Calu3 (cell line): ENCODE measurements at regions not wholly inside any gene's neighbourhood (a gene's known extent, or its start where the extent isn't known, plus 50 kb on each side); places are given as distances from the start of the nearest gene placed in this dataset.

Experiments used
- BruUV-seq: library from RNA; stranded (reverse); fragments of 400-500 nt; replicated peaks from 2 replicates; lab custom pipeline; 2021; lab: Mats Ljungman, UMichigan
- CTCF ChIA-PET: fragments of 300-600 bp; sonication (Branson Sonifier 250); formaldehyde crosslinking; loops from one replicate; lab custom pipeline; 2022; ENCODE audit warnings: antibody characterized with exemption; lab: Charles Lee
- DNase-seq: peaks from one replicate; pipeline ENCODE4 v3.0.0; 2022
- H3K27ac Mint-ChIP-seq: one replicate; pipeline ENCODE4 v1.8.0; 2022; ENCODE audit warnings: mixed read lengths; ENCODE audit not compliant: unreplicated experiment
- H3K27me3 Mint-ChIP-seq: one replicate; pipeline ENCODE4 v1.8.0; 2022; ENCODE audit warnings: mixed read lengths; ENCODE audit not compliant: unreplicated experiment
- H3K36me3 Mint-ChIP-seq: one replicate; pipeline ENCODE4 v1.8.0; 2022; ENCODE audit warnings: mild to moderate bottlenecking, moderate library complexity, mixed read lengths; ENCODE audit not compliant: insufficient read depth, unreplicated experiment
- H3K4me1 Mint-ChIP-seq: one replicate; pipeline ENCODE4 v1.8.0; 2022; ENCODE audit warnings: mild to moderate bottlenecking, low read depth, mixed read lengths; ENCODE audit not compliant: unreplicated experiment
- H3K4me3 Mint-ChIP-seq: one replicate; pipeline ENCODE4 v1.8.0; 2022; ENCODE audit warnings: mild to moderate bottlenecking, low read depth, moderate library complexity, mixed read lengths; ENCODE audit not compliant: unreplicated experiment
- H3K9me3 Mint-ChIP-seq: one replicate; pipeline ENCODE4 v1.8.0; 2022; ENCODE audit warnings: low read depth, mixed read lengths; ENCODE audit not compliant: unreplicated experiment
- intact Hi-C: fragments of 100-400 bp; cut with micrococcal nuclease; formaldehyde crosslinking; loops from one replicate; pipeline ENCODE4 v1.10.0; 2022; ENCODE audit not compliant: unreplicated experiment
- TF ChIP-seq, protein P1 (sequence below): fragments of 200-600 bp; IDR thresholded peaks from one replicate; pipeline ENCODE4 v1.8.0; 2022; ENCODE audit warnings: antibody characterized with exemption; ENCODE audit not compliant: unreplicated experiment

DNA sequence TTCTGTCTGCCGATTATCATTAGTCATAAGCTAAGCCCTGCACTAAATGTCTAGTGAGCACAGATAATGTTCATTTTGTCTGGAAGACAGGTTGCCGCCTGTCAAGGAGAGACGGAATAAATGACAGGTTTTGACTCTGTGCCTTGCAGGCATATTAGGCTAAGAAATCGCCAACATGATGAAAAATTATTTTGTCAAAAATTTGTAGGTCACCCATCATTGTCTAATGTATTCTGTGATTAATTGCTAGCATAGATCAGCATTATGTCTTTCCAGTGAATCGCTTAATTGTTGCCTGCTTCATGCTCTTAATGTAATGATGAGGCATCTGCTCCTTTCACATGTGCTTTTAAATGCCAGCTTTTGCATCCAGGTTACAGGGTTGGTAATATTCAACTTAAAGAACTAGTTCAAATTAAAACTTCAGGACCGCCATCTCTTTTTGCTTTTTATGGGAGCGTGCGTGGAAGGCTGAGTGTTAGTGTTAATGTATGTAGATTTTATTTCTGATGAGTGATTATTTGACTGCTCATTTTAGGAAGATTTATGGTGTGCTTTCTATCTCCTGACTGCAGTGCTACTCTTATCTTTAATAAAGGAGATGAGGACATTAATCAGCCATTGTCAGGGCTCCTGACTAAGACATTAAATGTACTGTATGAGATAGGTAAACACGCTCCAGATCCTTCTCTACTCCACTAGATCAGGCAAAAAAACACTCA is 120.8 kb upstream of the MEIS2 start:
- Mint-ChIP-seq H3K27ac (no peak overlapping the region), H3K9me3 (no peaks in the 10 kb centered on the region), H3K27me3 (no peaks in the 10 kb centered on the region), H3K4me3 (no peak overlapping the region), H3K36me3 (no peaks in the 10 kb centered on the region), H3K4me1 (no peaks in the 10 kb centered on the region)
- intact Hi-C loops, result no loop called here
- DNase-seq, result no peak
- CTCF ChIA-PET, result no interaction called here
- TF ChIP-seq, protein P1, sequence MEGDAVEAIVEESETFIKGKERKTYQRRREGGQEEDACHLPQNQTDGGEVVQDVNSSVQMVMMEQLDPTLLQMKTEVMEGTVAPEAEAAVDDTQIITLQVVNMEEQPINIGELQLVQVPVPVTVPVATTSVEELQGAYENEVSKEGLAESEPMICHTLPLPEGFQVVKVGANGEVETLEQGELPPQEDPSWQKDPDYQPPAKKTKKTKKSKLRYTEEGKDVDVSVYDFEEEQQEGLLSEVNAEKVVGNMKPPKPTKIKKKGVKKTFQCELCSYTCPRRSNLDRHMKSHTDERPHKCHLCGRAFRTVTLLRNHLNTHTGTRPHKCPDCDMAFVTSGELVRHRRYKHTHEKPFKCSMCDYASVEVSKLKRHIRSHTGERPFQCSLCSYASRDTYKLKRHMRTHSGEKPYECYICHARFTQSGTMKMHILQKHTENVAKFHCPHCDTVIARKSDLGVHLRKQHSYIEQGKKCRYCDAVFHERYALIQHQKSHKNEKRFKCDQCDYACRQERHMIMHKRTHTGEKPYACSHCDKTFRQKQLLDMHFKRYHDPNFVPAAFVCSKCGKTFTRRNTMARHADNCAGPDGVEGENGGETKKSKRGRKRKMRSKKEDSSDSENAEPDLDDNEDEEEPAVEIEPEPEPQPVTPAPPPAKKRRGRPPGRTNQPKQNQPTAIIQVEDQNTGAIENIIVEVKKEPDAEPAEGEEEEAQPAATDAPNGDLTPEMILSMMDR, result no peak
- no TSS peak for BruUV-seq

DNA sequence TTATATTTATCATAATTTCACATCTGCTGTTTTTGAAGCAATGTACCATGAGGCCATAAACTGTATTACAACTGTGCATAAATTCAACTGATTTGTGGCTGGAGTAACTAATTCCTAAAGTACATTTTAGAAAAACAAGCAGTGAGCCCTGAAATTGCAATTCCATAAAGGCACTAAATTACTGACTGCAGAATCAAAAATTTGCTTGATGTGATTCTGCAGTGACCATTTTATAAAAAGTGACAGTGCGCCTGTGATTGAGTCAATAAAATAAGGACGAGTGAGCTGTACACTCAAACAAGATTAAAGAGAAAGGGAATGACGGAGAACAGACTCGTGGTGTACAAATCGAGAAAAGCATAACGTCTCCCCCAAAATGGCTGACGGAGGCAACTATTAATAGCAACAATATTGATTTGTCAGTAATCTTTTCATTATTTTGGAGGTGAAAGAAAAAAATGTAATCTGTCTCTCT is 121.4 kb upstream of the MEIS2 start:
- TF ChIP-seq, protein P1, result no peak
- Mint-ChIP-seq H3K9me3 (no peaks in the 10 kb centered on the region), H3K27ac (no peak overlapping the region), H3K27me3 (no peaks in the 10 kb centered on the region), H3K4me3 (no peak overlapping the region), H3K4me1 (no peaks in the 10 kb centered on the region), H3K36me3 (no peaks in the 10 kb centered on the region)
- DNase-seq, result no peak
- CTCF ChIA-PET, result no interaction called here
- no TSS peak for BruUV-seq
- intact Hi-C loops, result no loop called here

DNA sequence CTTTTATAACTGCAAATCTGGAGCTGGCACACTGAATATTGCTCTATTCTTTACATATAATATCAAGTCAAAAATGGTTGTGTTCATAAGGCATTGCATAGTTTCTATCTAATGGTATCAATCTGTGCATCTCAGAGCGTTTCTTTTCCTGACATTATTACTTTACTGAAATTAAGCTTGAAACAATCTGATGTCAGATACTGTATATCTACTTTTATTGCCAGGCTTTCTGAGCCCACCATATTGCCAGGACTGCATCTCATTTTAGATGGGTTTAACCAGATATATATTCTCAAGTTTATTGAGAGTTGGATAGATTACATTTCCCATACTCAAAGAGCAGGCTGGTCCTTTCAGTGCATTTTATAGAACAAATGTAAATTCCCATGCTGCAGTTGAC is 122.7 kb upstream of the MEIS2 start:
- intact Hi-C loops, result no loop called here
- H3K27me3 Mint-ChIP-seq, result no peaks in the 10 kb centered on the region
- CTCF ChIA-PET, result no interaction called here
- no peaks in the 10 kb centered on the region for H3K9me3 Mint-ChIP-seq
- H3K4me1 Mint-ChIP-seq, result no peaks in the 10 kb centered on the region
- no TSS peak for BruUV-seq
- H3K4me3 Mint-ChIP-seq, result no peak overlapping the region
- H3K36me3 Mint-ChIP-seq, result no peaks in the 10 kb centered on the region
- H3K27ac Mint-ChIP-seq, result no peak overlapping the region
- TF ChIP-seq, protein P1, result no peak
- DNase-seq, result no peak

DNA sequence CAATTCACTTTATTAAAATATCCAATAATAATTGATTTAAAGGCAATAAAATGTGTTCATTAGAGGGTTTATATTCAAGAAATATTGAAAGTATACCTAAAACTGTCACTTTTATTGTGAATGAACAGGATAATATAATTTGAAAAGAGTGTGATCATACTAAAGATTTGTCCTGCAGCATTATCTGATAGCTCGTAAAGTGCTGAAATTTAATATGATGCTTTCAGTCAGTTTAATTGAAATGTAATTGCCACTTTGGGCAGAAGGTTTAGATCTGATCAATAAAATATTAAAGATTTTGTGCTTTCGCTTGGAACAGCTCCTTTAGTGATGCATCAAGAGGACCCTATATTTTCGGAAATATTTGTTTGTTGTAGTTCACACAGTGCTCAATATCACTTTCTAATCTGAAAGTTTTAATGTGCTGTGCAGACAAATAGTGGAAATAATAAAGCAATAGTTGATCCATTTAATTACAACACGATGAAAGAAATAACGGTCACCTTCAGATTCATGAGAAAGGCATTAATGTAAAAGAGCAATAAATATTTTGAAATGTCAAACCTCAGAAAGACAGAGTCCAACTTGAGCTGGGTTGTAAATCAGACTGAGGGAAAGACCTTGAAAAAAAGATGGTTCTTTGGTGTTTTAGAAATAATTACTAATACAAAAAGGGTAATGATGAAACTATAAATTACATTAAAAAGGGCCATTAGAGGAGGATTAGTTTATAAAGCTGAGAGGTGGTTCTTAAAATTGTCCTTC is 129.7 kb upstream of the MEIS2 start:
- Mint-ChIP-seq H3K36me3 (no peaks in the 10 kb centered on the region), H3K27ac (no peak overlapping the region), H3K4me3 (no peak overlapping the region), H3K27me3 (no peaks in the 10 kb centered on the region), H3K9me3 (no peaks in the 10 kb centered on the region), H3K4me1 (no peaks in the 10 kb centered on the region)
- CTCF ChIA-PET, result no interaction called here
- no peak for DNase-seq
- TF ChIP-seq, protein P1, result no peak
- BruUV-seq, result no TSS peak
- intact Hi-C loops, result no loop called here
